Esophagus squamous epithelium (tissue), 4 donors: ENCODE measurements at regions not wholly inside any gene's neighbourhood (a gene's known extent, or its start where the extent isn't known, plus 50 kb on each side); places are given as distances from the start of the nearest gene placed in this dataset.

Experiments used
- CTCF ChIP-seq, 6 experiments: fragments of 450-650 bp in 4 of 6; fragments of 200-600 bp in 2 of 6; sonication (generic) in 2 of 6; IDR thresholded peaks; one replicate each; pipeline ENCODE4 v1.5.1; 2016 to 2019; ENCODE audit warnings: antibody characterized with exemption in 6 of 6, mild to moderate bottlenecking in 4 of 6, moderate library complexity in 4 of 6
- POLR2A ChIP-seq, 4 donors: fragments of 450-650 bp; IDR thresholded peaks; one replicate each; pipeline ENCODE4 v1.6.1; 2017; ENCODE audit warnings: antibody characterized with exemption in 4 of 4, mild to moderate bottlenecking in 4 of 4, moderate library complexity in 3 of 4

DNA sequence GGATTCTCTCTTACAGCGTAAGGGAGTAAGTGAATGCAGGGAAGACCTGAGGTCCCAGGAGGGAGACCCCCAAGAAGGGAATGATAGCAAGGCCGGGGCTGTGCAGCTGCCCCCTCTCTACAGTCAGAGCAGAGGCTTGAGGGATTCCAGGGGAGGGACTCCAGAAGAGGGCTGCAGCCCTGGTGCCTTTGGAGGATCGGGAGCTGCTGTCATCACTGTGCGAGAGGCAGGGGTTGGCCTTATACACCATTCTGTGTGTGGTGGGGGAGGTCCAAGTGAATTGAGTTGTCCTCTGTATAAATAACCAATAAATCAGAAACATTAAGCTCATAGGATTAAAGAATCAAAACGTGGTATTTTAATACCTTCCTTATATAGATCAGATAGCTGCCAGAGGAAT, 114.9 kb downstream of the GLI2 start:
- TF ChIP-seq POLR2A (IDR thresholded peaks at IDR 0.05) (no peak), CTCF (IDR thresholded peaks at IDR 0.05) (no peak)
